ENCODE measurements at regions not wholly inside any gene's neighbourhood (a gene's known extent, or its start where the extent isn't known, plus 50 kb on each side); places are given as distances from the start of the nearest gene placed in this dataset.

- no peak for DNase-seq (ENCODE audit: extremely low spot score)
- CTCF ChIA-PET: no interaction called here
- TF ChIP-seq CTCF (IDR thresholded peaks at IDR 0.05; ENCODE audit: control extremely low read depth, extremely low read depth, low read depth, missing control alignments): no peak
- POLR2A ChIA-PET: no interaction called here
Observed at GRCh38 chr1:163777205-163777604, 455.5 kb downstream of the NUF2 start.

GRCh38 chr1:163781146-163781545 lies 459.4 kb downstream of the NUF2 start:
- no peak for DNase-seq (ENCODE audit: extremely low spot score)
- ChIA-PET CTCF (interaction anchor here (1.2 to 1.5 kb wide), 2 partner anchors 11 to 15 kb away, joined by 3 read pairs; no protein-coding TSS in a partner anchor), POLR2A (no interaction called here)
- TF ChIP-seq CTCF (IDR thresholded peaks at IDR 0.05; ENCODE audit: control extremely low read depth, extremely low read depth, low read depth, missing control alignments): no peak

GRCh38 chr1:163785868-163786405 lies 464.2 kb downstream of the NUF2 start:
- no peak for TF ChIP-seq CTCF (IDR thresholded peaks at IDR 0.05; ENCODE audit: control extremely low read depth, extremely low read depth, low read depth, missing control alignments)
- CTCF ChIA-PET: interaction anchor here (1.0 kb wide), 1 partner anchor 13 kb away, joined by 3 read pairs; no protein-coding TSS in a partner anchor
- POLR2A ChIA-PET: no interaction called here
- DNase-seq (ENCODE audit: extremely low spot score): no peak

GRCh38 chr1:163789911-163790310 lies 468.2 kb downstream of the NUF2 start:
- ChIA-PET CTCF (no interaction called here), POLR2A (no interaction called here)
- no peak for TF ChIP-seq CTCF (IDR thresholded peaks at IDR 0.05; ENCODE audit: control extremely low read depth, extremely low read depth, low read depth, missing control alignments)
- no peak for DNase-seq (ENCODE audit: extremely low spot score)

- ChIA-PET CTCF (no interaction called here), POLR2A (no interaction called here)
- no peak for DNase-seq (ENCODE audit: extremely low spot score)
- TF ChIP-seq CTCF (IDR thresholded peaks at IDR 0.05; ENCODE audit: control extremely low read depth, extremely low read depth, low read depth, missing control alignments): no peak
Observed at GRCh38 chr1:163794551-163794950, 472.8 kb downstream of the NUF2 start.

- TF ChIP-seq CTCF (IDR thresholded peaks at IDR 0.05; ENCODE audit: control extremely low read depth, extremely low read depth, low read depth, missing control alignments): no peak
- DNase-seq (ENCODE audit: extremely low spot score): no peak
- POLR2A ChIA-PET: no interaction called here
- CTCF ChIA-PET: interaction anchor here (1.2 to 1.7 kb wide), 3 partner anchors 13 to 23 kb away, joined by 3 to 6 read pairs (median 4); no protein-coding TSS in a partner anchor
Observed at GRCh38 chr1:163796394-163796821, 474.7 kb downstream of the NUF2 start.
